H9 (cell line): ENCODE measurements at regions not wholly inside any gene's neighbourhood (a gene's known extent, or its start where the extent isn't known, plus 50 kb on each side); places are given as distances from the start of the nearest gene placed in this dataset.

Experiments used
- DNase-seq: peaks from one replicate; pipeline ENCODE4 v3.0.0-alpha.2; 2017
- H2AFZ ChIP-seq: one replicate; pipeline ENCODE4 v1.6.1; 2013; ENCODE audit warnings: mild to moderate bottlenecking, low read length, control low read depth, moderate library complexity
- H2AK5ac ChIP-seq: 2 replicates; pipeline ENCODE4 v1.6.1; 2013; ENCODE audit warnings: low read length, control low read depth, mixed read lengths; ENCODE audit not compliant: insufficient read length
- H2BK120ac ChIP-seq: one replicate; pipeline ENCODE4 v1.6.1; 2013; ENCODE audit warnings: low read depth, mild to moderate bottlenecking, low read length, control low read depth, inconsistent platforms; ENCODE audit not compliant: poor library complexity, severe bottlenecking
- H2BK12ac ChIP-seq: 2 replicates; pipeline ENCODE4 v1.6.1; 2013; ENCODE audit warnings: low read length, control low read depth, mixed read lengths, low read depth; ENCODE audit not compliant: insufficient read length
- H2BK15ac ChIP-seq: 2 replicates; pipeline ENCODE4 v1.6.1; 2013; ENCODE audit warnings: low read depth, low read length, control low read depth
- H2BK20ac ChIP-seq: one replicate; pipeline ENCODE4 v1.6.1; 2013; ENCODE audit warnings: low read depth, mild to moderate bottlenecking, low read length, control low read depth, inconsistent platforms; ENCODE audit not compliant: poor library complexity, severe bottlenecking
- H2BK5ac ChIP-seq: 2 replicates; pipeline ENCODE4 v1.6.1; 2013; ENCODE audit warnings: low read length, control low read depth, mixed read lengths; ENCODE audit not compliant: insufficient read length
- H3K14ac ChIP-seq: 2 replicates; pipeline ENCODE4 v1.6.1; 2013; ENCODE audit warnings: low read length, control low read depth; ENCODE audit not compliant: insufficient read depth
- H3K18ac ChIP-seq: 2 replicates; pipeline ENCODE4 v1.6.1; 2013; ENCODE audit warnings: low read depth, mild to moderate bottlenecking, mixed read lengths, low read length, control low read depth; ENCODE audit not compliant: insufficient read length
- H3K23ac ChIP-seq: 2 replicates; pipeline ENCODE4 v1.6.1; 2013; ENCODE audit warnings: low read length, control low read depth, mixed read lengths, low read depth; ENCODE audit not compliant: insufficient read length
- H3K23me2 ChIP-seq: 2 replicates; pipeline ENCODE4 v1.6.1; 2013; ENCODE audit warnings: low read depth, mild to moderate bottlenecking, mixed read lengths, low read length, control low read depth; ENCODE audit not compliant: insufficient read length, poor library complexity, severe bottlenecking
- H3K27ac ChIP-seq: 2 replicates; pipeline ENCODE4 v1.5.1; 2013; ENCODE audit warnings: low read length, control low read depth, mixed read lengths, low read depth; ENCODE audit not compliant: insufficient read length
- H3K27me3 ChIP-seq: 2 replicates; pipeline ENCODE4 v1.6.1; 2013; ENCODE audit warnings: low read length, control low read depth, inconsistent platforms; ENCODE audit not compliant: insufficient read depth
- H3K4ac ChIP-seq: 2 replicates; pipeline ENCODE4 v1.6.1; 2013; ENCODE audit warnings: low read depth, mild to moderate bottlenecking, control low read depth, inconsistent platforms, low read length, moderate library complexity
- H3K4me1 ChIP-seq: 2 replicates; pipeline ENCODE4 v1.6.1; 2013; ENCODE audit warnings: low read length, control low read depth, inconsistent platforms; ENCODE audit not compliant: insufficient read depth
- H3K4me2 ChIP-seq: 2 replicates; pipeline ENCODE4 v1.6.1; 2013; ENCODE audit warnings: low read length, control low read depth, mixed read lengths; ENCODE audit not compliant: insufficient read length, insufficient read depth
- H3K56ac ChIP-seq: 2 replicates; pipeline ENCODE4 v1.6.1; 2013; ENCODE audit warnings: low read depth, mild to moderate bottlenecking, mixed read lengths, low read length, control low read depth; ENCODE audit not compliant: insufficient read length
- H3K79me1 ChIP-seq: 2 replicates; pipeline ENCODE4 v1.6.1; 2013; ENCODE audit warnings: low read depth, mild to moderate bottlenecking, moderate library complexity, low read length, control low read depth, inconsistent platforms; ENCODE audit not compliant: insufficient read depth, poor library complexity, severe bottlenecking
- H3K79me2 ChIP-seq: 2 replicates; pipeline ENCODE4 v1.6.1; 2013; ENCODE audit warnings: low read length, control low read depth, inconsistent platforms; ENCODE audit not compliant: insufficient read depth
- H3K9ac ChIP-seq: 2 replicates; pipeline ENCODE4 v1.6.1; 2013; ENCODE audit warnings: low read length, control low read depth, mixed read lengths; ENCODE audit not compliant: insufficient read length; ENCODE audit errors: extremely low read depth
- H3K9me3 ChIP-seq: one replicate; pipeline ENCODE4 v1.6.1; 2013; ENCODE audit warnings: low read depth, low read length, inconsistent platforms; ENCODE audit not compliant: control insufficient read depth
- H3T11ph ChIP-seq: one replicate; pipeline ENCODE4 v1.6.1; 2013; ENCODE audit warnings: mild to moderate bottlenecking, low read length, control low read depth, inconsistent platforms
- H4K20me1 ChIP-seq: one replicate; pipeline ENCODE4 v1.6.1; 2013; ENCODE audit not compliant: control insufficient read depth, insufficient read length, insufficient read depth
- H4K5ac ChIP-seq: 2 replicates; pipeline ENCODE4 v1.6.1; 2013; ENCODE audit warnings: low read depth, mild to moderate bottlenecking, mixed read lengths, low read length, control low read depth; ENCODE audit not compliant: insufficient read length
- H4K8ac ChIP-seq: replicated peaks from 2 replicates; pipeline ENCODE4 v1.6.1; 2013; ENCODE audit warnings: low read length, control low read depth, mixed read lengths, low read depth; ENCODE audit not compliant: insufficient read length
- H4K91ac ChIP-seq: 2 replicates; pipeline ENCODE4 v1.6.1; 2013; ENCODE audit warnings: low read depth, mild to moderate bottlenecking, moderate library complexity, mixed read lengths, low read length, control low read depth; ENCODE audit not compliant: insufficient read length
- H3K27ac Mint-ChIP-seq, 3 experiments: 2 replicates in 2 of 3; 3 replicates in 1 of 3; pipeline ENCODE4 v1.8.0; 2020 to 2021; ENCODE audit warnings: mixed read lengths in 3 of 3, mild to moderate bottlenecking in 1 of 3, moderate library complexity in 1 of 3
- H3K27me3 Mint-ChIP-seq: 2 replicates; pipeline ENCODE4 v1.8.0; 2021; ENCODE audit warnings: low read depth, mild to moderate bottlenecking, moderate library complexity, mixed read lengths
- H3K36me3 Mint-ChIP-seq, 3 experiments: 2 replicates in 2 of 3; 3 replicates in 1 of 3; pipeline ENCODE4 v1.8.0; 2020 to 2021; ENCODE audit warnings: low read depth in 3 of 3, mixed read lengths in 3 of 3; ENCODE audit not compliant: insufficient read depth in 1 of 3
- H3K4me1 Mint-ChIP-seq, 2 experiments: 2 replicates each; pipeline ENCODE4 v1.8.0; 2020; ENCODE audit warnings: mixed read lengths in 2 of 2
- H3K4me3 Mint-ChIP-seq, 2 experiments: 2 replicates in 1 of 2; 3 replicates in 1 of 2; pipeline ENCODE4 v1.8.0; 2020 to 2021; ENCODE audit warnings: mild to moderate bottlenecking in 2 of 2, mixed read lengths in 2 of 2, moderate library complexity in 1 of 2
- H3K9me3 Mint-ChIP-seq, 2 experiments: 2 replicates in 1 of 2; 3 replicates in 1 of 2; pipeline ENCODE4 v1.8.0; 2020; ENCODE audit warnings: mild to moderate bottlenecking in 2 of 2, mixed read lengths in 2 of 2, moderate library complexity in 1 of 2
- WGBS: extraction: QIAGEN DNeasy Blood & Tissue Kit; methylation state at CpG from one replicate; pipeline ENCODE4 v1.1.7; 2013; ENCODE audit warnings: missing lambda C conversion rate, low lambda C conversion rate, mixed read lengths; ENCODE audit not compliant: insufficient read length; ENCODE audit errors: extremely low coverage; 5-methylcytosine and 5-hydroxymethylcytosine counted together
- TF ChIP-seq, protein P1 (sequence below): fragments of 200-600 bp; sonication (generic); conservative IDR thresholded peaks from 3 replicates; pipeline ENCODE4 v1.8.0; 2021; ENCODE audit warnings: antibody characterized with exemption, mild to moderate bottlenecking

GRCh38 chr10:28883741-28884423, 206.6 kb downstream of the BAMBI start:
- no peak overlapping the region for H3K18ac ChIP-seq
- no peak overlapping the region for H2BK15ac ChIP-seq
- H2BK20ac ChIP-seq = no peak overlapping the region
- no peaks in the 10 kb centered on the region for H3K36me3 Mint-ChIP-seq
- H3K27ac ChIP-seq = no peak overlapping the region
- H3K56ac ChIP-seq = no peak overlapping the region
- H4K91ac ChIP-seq = no peak overlapping the region
- H4K5ac ChIP-seq = no peak overlapping the region
- H3K79me2 ChIP-seq = no peaks in the 10 kb centered on the region
- no peak overlapping the region for H2BK120ac ChIP-seq
- no peak overlapping the region for H2AK5ac ChIP-seq
- H2BK5ac ChIP-seq = no peak overlapping the region
- H3K9me3 ChIP-seq = no peaks in the 10 kb centered on the region
- DNase-seq = no peak
- H3K27me3 ChIP-seq = no peaks in the 10 kb centered on the region
- H3K4ac ChIP-seq = no peak overlapping the region
- H3K4me1 Mint-ChIP-seq = peaks cover 4 to 6% of the 10 kb centered on the region in 2 experiments; a peak in 2 of 4 replicates
- H4K8ac ChIP-seq = no peak overlapping the region
- no CpG with 5 or more reads among the region's 8 CpGs for WGBS
- no peak overlapping the region for H3K9ac ChIP-seq
- H4K20me1 ChIP-seq = no peaks in the 10 kb centered on the region
- no peak overlapping the region for H3K4me2 ChIP-seq
- no peak overlapping the region for H3K23ac ChIP-seq
- H3K27ac Mint-ChIP-seq = 0 out of 7 replicates have a peak overlapping the region, but pooled peaks of 1 of the 3 experiments have one; percentile 10
- no peak overlapping the region for H2AFZ ChIP-seq
- TF ChIP-seq, protein P1, sequence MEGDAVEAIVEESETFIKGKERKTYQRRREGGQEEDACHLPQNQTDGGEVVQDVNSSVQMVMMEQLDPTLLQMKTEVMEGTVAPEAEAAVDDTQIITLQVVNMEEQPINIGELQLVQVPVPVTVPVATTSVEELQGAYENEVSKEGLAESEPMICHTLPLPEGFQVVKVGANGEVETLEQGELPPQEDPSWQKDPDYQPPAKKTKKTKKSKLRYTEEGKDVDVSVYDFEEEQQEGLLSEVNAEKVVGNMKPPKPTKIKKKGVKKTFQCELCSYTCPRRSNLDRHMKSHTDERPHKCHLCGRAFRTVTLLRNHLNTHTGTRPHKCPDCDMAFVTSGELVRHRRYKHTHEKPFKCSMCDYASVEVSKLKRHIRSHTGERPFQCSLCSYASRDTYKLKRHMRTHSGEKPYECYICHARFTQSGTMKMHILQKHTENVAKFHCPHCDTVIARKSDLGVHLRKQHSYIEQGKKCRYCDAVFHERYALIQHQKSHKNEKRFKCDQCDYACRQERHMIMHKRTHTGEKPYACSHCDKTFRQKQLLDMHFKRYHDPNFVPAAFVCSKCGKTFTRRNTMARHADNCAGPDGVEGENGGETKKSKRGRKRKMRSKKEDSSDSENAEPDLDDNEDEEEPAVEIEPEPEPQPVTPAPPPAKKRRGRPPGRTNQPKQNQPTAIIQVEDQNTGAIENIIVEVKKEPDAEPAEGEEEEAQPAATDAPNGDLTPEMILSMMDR = no peak
- no peaks in the 10 kb centered on the region for H3K4me1 ChIP-seq
- H3K4me3 Mint-ChIP-seq = no peak overlapping the region
- no peaks in the 10 kb centered on the region for H3K27me3 Mint-ChIP-seq
- no peak overlapping the region for H2BK12ac ChIP-seq
- H3T11ph ChIP-seq = no peak overlapping the region
- no peaks in the 10 kb centered on the region for H3K9me3 Mint-ChIP-seq
- no peak overlapping the region for H3K14ac ChIP-seq
- H3K79me1 ChIP-seq = no peaks in the 10 kb centered on the region
- H3K23me2 ChIP-seq = no peaks in the 10 kb centered on the region
